WTC11 (cell line): ENCODE measurements at regions not wholly inside any gene's neighbourhood (a gene's known extent, or its start where the extent isn't known, plus 50 kb on each side); places are given as distances from the start of the nearest gene placed in this dataset.

Source experiments
- AR ChIP-seq: fragments of 250-450 bp; sonication (Bioruptor Pico); IDR thresholded peaks from 2 replicates; pipeline ENCODE4 v1.9.0; 2021; ENCODE audit warnings: mild to moderate bottlenecking
- CBFB ChIP-seq: sonication (generic); formaldehyde crosslinking; IDR thresholded peaks from 2 replicates; pipeline ENCODE4 v1.8.1; 2022; ENCODE audit warnings: mild to moderate bottlenecking, low read depth, missing genetic modification reagents
- CTCF ChIP-seq: fragments of 200-600 bp; IDR thresholded peaks from 2 replicates; pipeline ENCODE4 v1.8.0; 2022; ENCODE audit warnings: antibody characterized with exemption
- ELF4 ChIP-seq: sonication (generic); formaldehyde crosslinking; IDR thresholded peaks from 2 replicates; pipeline ENCODE4 v1.8.1; 2022; ENCODE audit warnings: low read depth, mild to moderate bottlenecking, moderate library complexity, missing genetic modification reagents
- JUN ChIP-seq: sonication (generic); formaldehyde crosslinking; IDR thresholded peaks from 2 replicates; pipeline ENCODE4 v1.8.0; 2023; ENCODE audit warnings: mild to moderate bottlenecking, missing genetic modification reagents
- KAT7 ChIP-seq: sonication (generic); formaldehyde crosslinking; IDR thresholded peaks from 2 replicates; pipeline ENCODE4 v1.8.1; 2023; ENCODE audit warnings: missing genetic modification reagents, mild to moderate bottlenecking, borderline replicate concordance
- NFYB ChIP-seq: sonication (generic); formaldehyde crosslinking; conservative IDR thresholded peaks from 2 replicates; pipeline ENCODE4 v1.8.0; 2022; ENCODE audit warnings: low read depth, missing genetic modification reagents
- SP1 ChIP-seq: sonication (generic); formaldehyde crosslinking; conservative IDR thresholded peaks from 2 replicates; pipeline ENCODE4 v1.8.1; 2022; ENCODE audit warnings: missing genetic modification reagents
- ZNF396 ChIP-seq: fragments of 250-450 bp; sonication (Bioruptor Pico); IDR thresholded peaks from 2 replicates; pipeline ENCODE4 v1.8.0; 2021; ENCODE audit warnings: mild to moderate bottlenecking, moderate library complexity, borderline replicate concordance
- ZNF416 ChIP-seq: fragments of 250-450 bp; sonication (Bioruptor Pico); IDR thresholded peaks from 2 replicates; pipeline ENCODE4 v1.9.0; 2021; ENCODE audit warnings: mild to moderate bottlenecking, inconsistent platforms
- ZNF512 ChIP-seq: sonication (generic); formaldehyde crosslinking; IDR thresholded peaks from 2 replicates; pipeline ENCODE4 v1.8.1; 2022; ENCODE audit warnings: missing genetic modification reagents, borderline replicate concordance

- TF ChIP-seq ZNF396 (CRISPR knock-in tag), result no peak
- no peak for TF ChIP-seq ELF4 (CRISPR knock-in tag)
- no peak for TF ChIP-seq CTCF
- no peak for TF ChIP-seq SP1
- no peak for TF ChIP-seq CBFB (CRISPR knock-in tag)
- TF ChIP-seq ZNF416 (CRISPR knock-in tag), result no peak
- TF ChIP-seq AR, result no peak
- no peak for TF ChIP-seq JUN (CRISPR knock-in tag)
- no peak for TF ChIP-seq NFYB (CRISPR knock-in tag)
- no peak for TF ChIP-seq ZNF512 (CRISPR knock-in tag)
- no peak for TF ChIP-seq KAT7
Observed at GRCh38 chr6:112691289-112691688, 344.2 kb downstream of the RFPL4B start.
